Vagina (tissue), 2 donors: ENCODE measurements at regions not wholly inside any gene's neighbourhood (a gene's known extent, or its start where the extent isn't known, plus 50 kb on each side); places are given as distances from the start of the nearest gene placed in this dataset.
A peak's percentile ranks its signal among the peaks of the same experiment; 100 is the strongest.

Experiments
- DNase-seq, 2 donors: peaks; one replicate each; pipeline ENCODE4 v3.0.0-alpha.2; 2017; ENCODE audit errors: extremely low spot score in 2 of 2
- H3K27ac ChIP-seq: fragments of 200-600 bp; sonication (generic); one replicate; pipeline ENCODE4 v1.5.1; 2019
- H3K27me3 ChIP-seq: fragments of 200-600 bp; sonication (generic); one replicate; pipeline ENCODE4 v1.5.1; 2019
- H3K36me3 ChIP-seq, 2 donors: fragments of 200-600 bp; sonication (generic); one replicate each; pipeline ENCODE4 v1.5.1; 2017 to 2019
- H3K4me1 ChIP-seq: fragments of 200-600 bp; sonication (generic); one replicate; pipeline ENCODE4 v1.5.1; 2019
- H3K4me3 ChIP-seq, 2 donors: fragments of 200-600 bp; sonication (generic); 1 replicate in 1 of 2; 2 replicates in 1 of 2; pipeline ENCODE4 v1.5.1; 2016 to 2019
- H3K9me3 ChIP-seq: fragments of 200-600 bp; sonication (generic); one replicate; pipeline ENCODE4 v1.5.1; 2019
- POLR2A ChIP-seq, 2 donors: fragments of 450-650 bp; IDR thresholded peaks; one replicate each; pipeline ENCODE4 v1.6.1; 2017; ENCODE audit warnings: antibody characterized with exemption in 2 of 2, mild to moderate bottlenecking in 2 of 2, moderate library complexity in 2 of 2
- POLR2AphosphoS5 ChIP-seq, 2 donors: sonication (generic); formaldehyde crosslinking; IDR thresholded peaks; one replicate each; pipeline ENCODE4 v1.9.0; 2017; ENCODE audit warnings: antibody characterized with exemption in 2 of 2, mild to moderate bottlenecking in 2 of 2, low read depth in 1 of 2; ENCODE audit not compliant: insufficient read depth in 1 of 2
- intact Hi-C: fragments of 100-400 bp; cut with DNase I; formaldehyde crosslinking; loops from one replicate; pipeline ENCODE4 v1.15.1; 2023
- TF ChIP-seq, protein P1 (sequence below), 3 experiments: fragments of 450-650 bp in 2 of 3; fragments of 200-600 bp in 1 of 3; sonication (generic) in 1 of 3; IDR thresholded peaks; one replicate each; pipeline ENCODE4 v1.5.1; 2017 to 2019; ENCODE audit warnings: antibody characterized with exemption in 3 of 3, mild to moderate bottlenecking in 2 of 3, moderate library complexity in 2 of 3

DNA sequence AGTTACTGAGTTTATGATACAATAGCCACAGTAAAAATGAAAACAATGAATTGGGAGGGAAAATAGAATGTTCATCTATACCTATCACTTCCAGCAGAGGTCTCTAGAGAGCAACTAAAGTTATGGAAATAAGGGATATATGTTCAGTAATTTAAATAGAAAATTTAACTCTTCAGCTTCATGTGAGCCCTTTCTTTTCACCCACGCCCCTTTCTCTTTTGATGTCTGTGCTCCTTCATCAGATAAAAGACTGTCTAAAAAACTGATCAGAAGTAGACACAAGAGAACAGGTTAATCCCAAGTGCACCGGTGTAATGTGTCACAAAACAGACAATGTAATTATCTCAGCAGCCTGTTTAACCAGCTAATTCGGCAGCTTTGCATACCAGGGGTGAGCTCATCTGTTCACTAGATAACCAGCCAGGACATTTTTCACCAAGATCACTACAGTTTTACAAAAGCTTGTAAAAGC, 238.5 kb upstream of the ERBB4 start:
- no peak overlapping the region for H3K27ac ChIP-seq
- TF ChIP-seq, protein P1, sequence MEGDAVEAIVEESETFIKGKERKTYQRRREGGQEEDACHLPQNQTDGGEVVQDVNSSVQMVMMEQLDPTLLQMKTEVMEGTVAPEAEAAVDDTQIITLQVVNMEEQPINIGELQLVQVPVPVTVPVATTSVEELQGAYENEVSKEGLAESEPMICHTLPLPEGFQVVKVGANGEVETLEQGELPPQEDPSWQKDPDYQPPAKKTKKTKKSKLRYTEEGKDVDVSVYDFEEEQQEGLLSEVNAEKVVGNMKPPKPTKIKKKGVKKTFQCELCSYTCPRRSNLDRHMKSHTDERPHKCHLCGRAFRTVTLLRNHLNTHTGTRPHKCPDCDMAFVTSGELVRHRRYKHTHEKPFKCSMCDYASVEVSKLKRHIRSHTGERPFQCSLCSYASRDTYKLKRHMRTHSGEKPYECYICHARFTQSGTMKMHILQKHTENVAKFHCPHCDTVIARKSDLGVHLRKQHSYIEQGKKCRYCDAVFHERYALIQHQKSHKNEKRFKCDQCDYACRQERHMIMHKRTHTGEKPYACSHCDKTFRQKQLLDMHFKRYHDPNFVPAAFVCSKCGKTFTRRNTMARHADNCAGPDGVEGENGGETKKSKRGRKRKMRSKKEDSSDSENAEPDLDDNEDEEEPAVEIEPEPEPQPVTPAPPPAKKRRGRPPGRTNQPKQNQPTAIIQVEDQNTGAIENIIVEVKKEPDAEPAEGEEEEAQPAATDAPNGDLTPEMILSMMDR (IDR thresholded peaks at IDR 0.05): peak in 2 of 3 experiments; percentile 43 to 59
- TF ChIP-seq POLR2A (IDR thresholded peaks at IDR 0.05) (no peak), POLR2AphosphoS5 (IDR thresholded peaks at IDR 0.05; ENCODE audit: insufficient read depth in 1 of 2, low read depth in 1 of 2) (peak in 1 of 2 donors; percentile 22)
- H3K27me3 ChIP-seq: no peaks in the 10 kb centered on the region
- no peaks in the 10 kb centered on the region for H3K36me3 ChIP-seq
- no peak for DNase-seq
- no peaks in the 10 kb centered on the region for H3K4me1 ChIP-seq
- H3K9me3 ChIP-seq: no peaks in the 10 kb centered on the region
- intact Hi-C loops: loop anchor here (5.0 kb wide), 1 partner anchor 375 kb away; the partner anchor contains the start of gene IKZF2
- H3K4me3 ChIP-seq: no peak overlapping the region

DNA sequence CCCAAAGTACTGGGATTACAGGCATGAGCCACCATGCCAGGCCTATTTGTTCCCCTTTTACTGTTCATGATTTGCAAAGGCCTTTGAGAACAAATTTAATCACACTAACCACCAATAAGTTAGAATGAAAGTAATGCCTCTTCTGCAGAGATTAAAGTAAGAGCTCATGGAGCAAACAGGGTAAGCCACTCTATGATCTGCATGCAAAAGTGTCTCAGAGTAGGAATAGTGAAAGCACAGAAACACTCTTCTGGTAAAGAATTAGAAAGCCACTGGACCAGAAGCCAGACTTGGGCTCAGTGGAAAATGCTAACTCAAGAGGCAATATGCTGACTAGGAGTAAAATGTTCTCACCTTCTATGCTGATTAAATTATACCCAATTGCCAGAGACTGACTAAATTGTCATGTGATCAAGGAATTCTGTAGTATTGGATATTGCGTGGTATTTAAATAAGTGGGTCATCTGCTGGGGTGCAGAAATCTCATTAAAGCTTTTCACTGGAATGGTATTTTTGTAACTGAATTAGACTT, 235.3 kb upstream of the ERBB4 start:
- Histone ChIP-seq H3K27me3 (no peaks in the 10 kb centered on the region), H3K36me3 (no peaks in the 10 kb centered on the region), H3K9me3 (no peaks in the 10 kb centered on the region), H3K27ac (no peak overlapping the region), H3K4me1 (no peaks in the 10 kb centered on the region), H3K4me3 (no peak overlapping the region)
- intact Hi-C loops: no loop called here
- no peak for DNase-seq
- TF ChIP-seq, protein P1 (IDR thresholded peaks at IDR 0.05): no peak
- TF ChIP-seq POLR2A (IDR thresholded peaks at IDR 0.05): no peak
- TF ChIP-seq POLR2AphosphoS5 (IDR thresholded peaks at IDR 0.05; ENCODE audit: insufficient read depth in 1 of 2, low read depth in 1 of 2): no peak

DNA sequence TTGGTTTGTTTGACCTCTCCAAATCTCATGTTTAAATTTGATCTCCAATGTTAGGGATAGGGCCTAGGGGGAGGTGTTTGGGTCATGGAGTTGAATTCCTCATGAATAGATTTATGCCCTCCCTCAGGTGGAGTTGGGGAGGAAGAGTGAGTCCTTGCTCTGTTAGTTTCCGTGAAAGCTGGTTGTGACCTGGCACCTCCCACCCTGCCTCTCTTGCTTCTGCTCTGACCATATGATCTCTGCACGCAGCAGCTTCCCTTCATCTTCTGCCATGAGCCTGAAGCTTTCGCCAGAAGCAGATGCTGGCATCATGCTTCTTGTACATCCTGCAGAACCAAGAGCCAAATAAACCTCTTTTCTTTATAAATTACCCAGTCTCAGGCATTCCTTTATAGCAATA, 231.6 kb upstream of the ERBB4 start:
- H3K4me1 ChIP-seq: no peaks in the 10 kb centered on the region
- H3K9me3 ChIP-seq: no peaks in the 10 kb centered on the region
- no peak for TF ChIP-seq POLR2A (IDR thresholded peaks at IDR 0.05)
- TF ChIP-seq, protein P1 (IDR thresholded peaks at IDR 0.05): no peak
- no peak for TF ChIP-seq POLR2AphosphoS5 (IDR thresholded peaks at IDR 0.05; ENCODE audit: insufficient read depth in 1 of 2, low read depth in 1 of 2)
- no peak overlapping the region for H3K4me3 ChIP-seq
- DNase-seq: no peak
- H3K27ac ChIP-seq: no peak overlapping the region
- H3K27me3 ChIP-seq: no peaks in the 10 kb centered on the region
- H3K36me3 ChIP-seq: no peaks in the 10 kb centered on the region
- intact Hi-C loops: no loop called here

DNA sequence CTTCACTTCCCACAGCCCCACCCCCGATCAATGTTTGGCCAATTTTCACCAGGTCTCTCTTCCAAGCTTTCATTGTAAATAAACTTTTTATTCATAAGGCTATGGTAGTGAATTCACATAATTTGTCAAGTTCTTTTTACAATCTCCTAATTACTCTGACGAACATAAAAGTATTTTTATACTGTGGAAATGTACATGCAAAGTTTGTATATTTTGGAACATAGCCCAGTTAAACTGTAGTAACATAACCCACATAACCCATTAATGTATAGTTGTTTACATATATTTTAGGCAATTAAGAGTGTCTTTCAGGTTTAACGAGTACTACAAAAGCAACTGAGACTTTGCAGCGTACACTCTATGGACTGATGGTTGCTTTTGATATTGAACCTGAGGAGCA, 228.3 kb upstream of the ERBB4 start:
- H3K4me3 ChIP-seq: no peak overlapping the region
- H3K36me3 ChIP-seq: no peaks in the 10 kb centered on the region
- intact Hi-C loops: no loop called here
- DNase-seq: no peak
- no peaks in the 10 kb centered on the region for H3K27me3 ChIP-seq
- no peak for TF ChIP-seq POLR2AphosphoS5 (IDR thresholded peaks at IDR 0.05; ENCODE audit: insufficient read depth in 1 of 2, low read depth in 1 of 2)
- TF ChIP-seq, protein P1 (IDR thresholded peaks at IDR 0.05): no peak
- TF ChIP-seq POLR2A (IDR thresholded peaks at IDR 0.05): no peak
- H3K9me3 ChIP-seq: no peaks in the 10 kb centered on the region
- no peaks in the 10 kb centered on the region for H3K4me1 ChIP-seq
- no peak overlapping the region for H3K27ac ChIP-seq

DNA sequence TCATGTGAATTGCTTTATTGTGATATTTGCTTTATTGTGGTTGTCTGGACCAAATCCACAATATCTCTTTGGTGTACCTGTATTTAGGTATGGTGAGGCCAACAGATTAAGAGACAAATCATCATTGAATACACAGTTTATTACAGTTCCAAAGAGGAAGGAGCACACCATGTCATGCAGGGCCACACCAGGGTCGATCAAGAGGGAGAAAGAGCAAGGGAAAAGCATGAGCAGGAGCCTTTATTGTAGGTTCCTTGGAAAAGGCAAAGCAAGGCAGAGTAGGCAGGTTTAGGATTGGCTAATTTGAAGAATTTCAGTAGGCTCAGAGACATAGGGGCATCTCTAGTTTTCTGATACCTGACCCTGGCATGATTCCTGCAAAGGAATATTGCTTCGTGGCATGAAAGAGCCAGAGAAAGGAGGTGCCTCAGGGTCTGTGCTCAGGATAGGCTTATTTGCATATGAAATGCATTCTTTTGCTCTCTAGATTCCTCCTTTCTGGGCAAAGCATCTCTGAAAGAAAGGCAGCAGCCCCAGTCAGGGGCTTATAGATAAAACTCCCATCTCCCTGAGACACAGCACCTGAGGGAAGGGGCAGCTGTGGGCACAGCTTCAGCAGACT, 214.2 kb upstream of the ERBB4 start:
- intact Hi-C loops: no loop called here

More for the DNA sequence above, 214.2 kb upstream of the ERBB4 start:
- Histone ChIP-seq H3K27me3 (no peaks in the 10 kb centered on the region), H3K4me3 (no peak overlapping the region), H3K4me1 (no peaks in the 10 kb centered on the region), H3K9me3 (peaks cover 4% of the 10 kb centered on the region), H3K36me3 (no peaks in the 10 kb centered on the region), H3K27ac (no peak overlapping the region)
- no peak for DNase-seq
- TF ChIP-seq POLR2A (IDR thresholded peaks at IDR 0.05) (no peak), POLR2AphosphoS5 (IDR thresholded peaks at IDR 0.05; ENCODE audit: insufficient read depth in 1 of 2, low read depth in 1 of 2) (no peak)
- TF ChIP-seq, protein P1 (IDR thresholded peaks at IDR 0.05): no peak
